Panc1 (cell line): ENCODE measurements at regions not wholly inside any gene's neighbourhood (a gene's known extent, or its start where the extent isn't known, plus 50 kb on each side); places are given as distances from the start of the nearest gene placed in this dataset.

ENCODE experiments used
- ATAC-seq: fragments of 200-7000 bp; cut with Tn5 transposase; 2 replicates; pipeline ENCODE4 v1.9.1; 2020; ENCODE audit warnings: mild to moderate bottlenecking, moderate library complexity
- BruUV-seq: library from RNA; stranded (reverse); fragments of 400-500 nt; replicated peaks from 2 replicates; lab custom pipeline; 2021; lab: Mats Ljungman, UMichigan
- CTCF ChIA-PET: fragments of 300-600 bp; sonication (Branson Sonifier 250); formaldehyde crosslinking; loops from one replicate; lab custom pipeline; 2022; ENCODE audit warnings: antibody characterized with exemption; lab: Charles Lee
- POLR2A ChIA-PET: fragments of 300-600 bp; sonication (Branson Sonifier 250); formaldehyde crosslinking; loops from one replicate; lab custom pipeline; 2022; ENCODE audit warnings: antibody characterized with exemption; lab: Charles Lee
- DNase-seq: peaks from one replicate; pipeline ENCODE4 v3.0.0-alpha.2; 2010; ENCODE audit warnings: low read depth, low spot score
- H3K27ac ChIP-seq: 2 replicates; pipeline ENCODE4 v1.5.1; 2011; ENCODE audit warnings: mild to moderate bottlenecking, low read length, inconsistent platforms
- H3K27me3 ChIP-seq: fragments of 200-500 bp; sonication (Bioruptor generic); 2 replicates; pipeline ENCODE4 v1.6.0; 2014; ENCODE audit warnings: low read length, inconsistent platforms; ENCODE audit not compliant: control insufficient read depth, insufficient read depth
- H3K36me3 ChIP-seq: fragments of 200-500 bp; sonication (Bioruptor generic); 2 replicates; pipeline ENCODE4 v1.5.1; 2014; ENCODE audit warnings: inconsistent platforms, mild to moderate bottlenecking, low read length, moderate library complexity; ENCODE audit not compliant: control insufficient read depth, insufficient read depth
- H3K4me1 ChIP-seq: 2 replicates; pipeline ENCODE4 v1.5.1; 2011; ENCODE audit warnings: inconsistent platforms, mild to moderate bottlenecking, low read length, moderate library complexity; ENCODE audit not compliant: control insufficient read depth, insufficient read depth
- H3K4me3 ChIP-seq, 2 experiments: 2 replicates each; pipeline ENCODE4 v1.5.1; 2011 to 2012; ENCODE audit warnings: low read depth in 2 of 2, low read length in 2 of 2, mild to moderate bottlenecking in 2 of 2, inconsistent platforms in 1 of 2, moderate library complexity in 1 of 2
- H3K9me3 ChIP-seq: fragments of 200-500 bp; sonication (Bioruptor generic); 2 replicates; pipeline ENCODE4 v1.5.1; 2014; ENCODE audit warnings: low read depth, mild to moderate bottlenecking, inconsistent platforms, low read length, moderate library complexity; ENCODE audit not compliant: control insufficient read depth, insufficient read depth
- CTCF ChIP-seq: fragments of 450-650 bp; IDR thresholded peaks from 2 replicates; pipeline ENCODE4 v1.5.1; 2017; ENCODE audit warnings: mild to moderate bottlenecking
- POLR2AphosphoS5 ChIP-seq: IDR thresholded peaks from 2 replicates; pipeline ENCODE4 v1.6.1; 2012; ENCODE audit warnings: mild to moderate bottlenecking, low read depth, low read length, moderate library complexity
- REST ChIP-seq, 2 experiments: IDR thresholded peaks; 2 replicates each; pipeline ENCODE4 v1.6.1; 2011 to 2012; ENCODE audit warnings: low read depth in 2 of 2, control low read depth in 1 of 2, low read length in 1 of 2, mild to moderate bottlenecking in 1 of 2, moderate library complexity in 1 of 2; ENCODE audit not compliant: insufficient read depth in 1 of 2
- SIN3A ChIP-seq: IDR thresholded peaks from 2 replicates; pipeline ENCODE4 v1.6.1; 2012; ENCODE audit warnings: low read depth, mild to moderate bottlenecking, low read length, moderate library complexity, borderline replicate concordance; ENCODE audit not compliant: insufficient read depth
- TCF7L2 ChIP-seq: IDR thresholded peaks from 2 replicates; pipeline ENCODE4 v1.6.1; 2011; ENCODE audit warnings: mild to moderate bottlenecking, low read depth, low read length, inconsistent platforms
- in situ Hi-C: cut with HindIII; loops from 2 replicates; pipeline ENCODE4 v1.10.0; 2016; ENCODE audit warnings: low sequenced_read_pairs, low pct_unique_long_range_greater_than_20kb
- intact Hi-C: fragments of 100-400 bp; cut with micrococcal nuclease; formaldehyde crosslinking; loops from one replicate; pipeline ENCODE4 v1.10.0; 2022; ENCODE audit not compliant: unreplicated experiment

- ATAC-seq, result no peak
- in situ Hi-C loops, result no loop called here
Observed at GRCh38 chr6:117074672-117075071, 190.7 kb upstream of the VGLL2 start.

GRCh38 chr6:117075218-117075617 lies 190.1 kb upstream of the VGLL2 start:
- no peak overlapping the region for H3K4me3 ChIP-seq
- no peaks in the 10 kb centered on the region for H3K27me3 ChIP-seq
- ChIA-PET CTCF (no interaction called here), POLR2A (no interaction called here)
- H3K27ac ChIP-seq, result no peak overlapping the region
- in situ Hi-C loops, result no loop called here
- no peaks in the 10 kb centered on the region for H3K4me1 ChIP-seq
- H3K9me3 ChIP-seq, result no peaks in the 10 kb centered on the region
- intact Hi-C loops, result no loop called here
- no TSS peak for BruUV-seq
- TF ChIP-seq POLR2AphosphoS5 (no peak), SIN3A (no peak), REST (IDR thresholded peaks at IDR 0.05; ENCODE audit: insufficient read depth in 1 of 2, low read depth in 2 of 2, low read length in 1 of 2) (no peak), TCF7L2 (no peak), CTCF (no peak)
- DNase-seq, result no peak
- ATAC-seq, result no peak
- H3K36me3 ChIP-seq, result no peaks in the 10 kb centered on the region

More at GRCh38 chr6:117074672-117075071, 190.7 kb upstream of the VGLL2 start:
- ChIA-PET CTCF (no interaction called here), POLR2A (no interaction called here)
- H3K27ac ChIP-seq, result no peak overlapping the region
- no peaks in the 10 kb centered on the region for H3K27me3 ChIP-seq
- intact Hi-C loops, result no loop called here
- no peaks in the 10 kb centered on the region for H3K4me1 ChIP-seq
- no TSS peak for BruUV-seq
- TF ChIP-seq TCF7L2, result no peak
- TF ChIP-seq SIN3A, result no peak
- H3K36me3 ChIP-seq, result no peaks in the 10 kb centered on the region
- H3K9me3 ChIP-seq, result no peaks in the 10 kb centered on the region
- no peak overlapping the region for H3K4me3 ChIP-seq
- DNase-seq, result no peak

GRCh38 chr6:117076076-117076475 lies 189.3 kb upstream of the VGLL2 start:
- no peak overlapping the region for H3K27ac ChIP-seq
- ChIA-PET CTCF (no interaction called here), POLR2A (no interaction called here)
- intact Hi-C loops (no loop called here), in situ Hi-C loops (no loop called here)
- H3K4me3 ChIP-seq, result no peak overlapping the region
- H3K36me3 ChIP-seq, result no peaks in the 10 kb centered on the region
- no peak for TF ChIP-seq SIN3A
- TF ChIP-seq POLR2AphosphoS5, result no peak
- no peak for TF ChIP-seq REST (IDR thresholded peaks at IDR 0.05; ENCODE audit: insufficient read depth in 1 of 2, low read depth in 2 of 2, low read length in 1 of 2)
- TF ChIP-seq CTCF, result no peak
- TF ChIP-seq TCF7L2, result no peak
- H3K27me3 ChIP-seq, result no peaks in the 10 kb centered on the region
- no peak for ATAC-seq
- DNase-seq, result no peak
- no peaks in the 10 kb centered on the region for H3K9me3 ChIP-seq
- BruUV-seq, result no TSS peak
- H3K4me1 ChIP-seq, result no peaks in the 10 kb centered on the region
